Transverse colon (tissue), 3 donors: ENCODE measurements at regions not wholly inside any gene's neighbourhood (a gene's known extent, or its start where the extent isn't known, plus 50 kb on each side); places are given as distances from the start of the nearest gene placed in this dataset.

Source experiments
- EP300 ChIP-seq: sonication (generic); formaldehyde crosslinking; IDR thresholded peaks from one replicate; pipeline ENCODE4 v1.6.1; 2017; ENCODE audit warnings: antibody characterized with exemption, low read depth
- TF ChIP-seq, protein P1 (sequence below), 5 experiments: fragments of 200-600 bp in 3 of 5; fragments of 450-650 bp in 2 of 5; sonication (generic) in 3 of 5; IDR thresholded peaks; 1 replicate in 2 of 5; 2 replicates in 3 of 5; pipeline ENCODE4 v1.5.1; 2016 to 2017; ENCODE audit warnings: antibody characterized with exemption in 5 of 5, inconsistent platforms in 3 of 5, mild to moderate bottlenecking in 2 of 5, moderate library complexity in 1 of 5

DNA sequence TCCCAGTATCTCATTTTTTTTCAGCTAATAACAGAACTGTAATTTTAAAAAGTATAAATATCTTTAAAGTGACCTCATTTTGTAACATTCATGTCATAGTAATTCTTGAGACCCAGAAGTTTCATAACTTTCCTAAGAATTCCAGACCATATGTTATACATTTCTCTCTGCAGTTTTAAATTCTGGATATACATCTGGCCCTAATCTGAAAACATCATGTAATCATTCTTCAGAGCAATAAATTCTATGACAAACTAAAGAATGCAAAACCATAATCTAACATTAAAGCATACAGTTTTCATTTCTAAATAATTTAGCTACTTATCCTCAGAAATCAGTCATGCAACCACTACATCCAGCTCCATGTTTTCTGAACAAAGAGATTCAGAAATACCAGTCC lies 198.3 kb upstream of the SLC35G4 start:
- TF ChIP-seq, protein P1, sequence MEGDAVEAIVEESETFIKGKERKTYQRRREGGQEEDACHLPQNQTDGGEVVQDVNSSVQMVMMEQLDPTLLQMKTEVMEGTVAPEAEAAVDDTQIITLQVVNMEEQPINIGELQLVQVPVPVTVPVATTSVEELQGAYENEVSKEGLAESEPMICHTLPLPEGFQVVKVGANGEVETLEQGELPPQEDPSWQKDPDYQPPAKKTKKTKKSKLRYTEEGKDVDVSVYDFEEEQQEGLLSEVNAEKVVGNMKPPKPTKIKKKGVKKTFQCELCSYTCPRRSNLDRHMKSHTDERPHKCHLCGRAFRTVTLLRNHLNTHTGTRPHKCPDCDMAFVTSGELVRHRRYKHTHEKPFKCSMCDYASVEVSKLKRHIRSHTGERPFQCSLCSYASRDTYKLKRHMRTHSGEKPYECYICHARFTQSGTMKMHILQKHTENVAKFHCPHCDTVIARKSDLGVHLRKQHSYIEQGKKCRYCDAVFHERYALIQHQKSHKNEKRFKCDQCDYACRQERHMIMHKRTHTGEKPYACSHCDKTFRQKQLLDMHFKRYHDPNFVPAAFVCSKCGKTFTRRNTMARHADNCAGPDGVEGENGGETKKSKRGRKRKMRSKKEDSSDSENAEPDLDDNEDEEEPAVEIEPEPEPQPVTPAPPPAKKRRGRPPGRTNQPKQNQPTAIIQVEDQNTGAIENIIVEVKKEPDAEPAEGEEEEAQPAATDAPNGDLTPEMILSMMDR (IDR thresholded peaks at IDR 0.05), result no peak
- no peak for TF ChIP-seq EP300
